GM19455 (cell line): ENCODE measurements at regions not wholly inside any gene's neighbourhood (a gene's known extent, or its start where the extent isn't known, plus 50 kb on each side); places are given as distances from the start of the nearest gene placed in this dataset.
"Not testable (repeated sequence)": the region's sequence is repeated elsewhere in the genome, so short reads cannot be mapped to it uniquely, and the experiment has no call there.

Experiments used
- ATAC-seq: cut with Tn5 transposase; IDR thresholded peaks from one replicate; pipeline ENCODE4 v1.9.1; 2021; ENCODE audit not compliant: unreplicated experiment

DNA sequence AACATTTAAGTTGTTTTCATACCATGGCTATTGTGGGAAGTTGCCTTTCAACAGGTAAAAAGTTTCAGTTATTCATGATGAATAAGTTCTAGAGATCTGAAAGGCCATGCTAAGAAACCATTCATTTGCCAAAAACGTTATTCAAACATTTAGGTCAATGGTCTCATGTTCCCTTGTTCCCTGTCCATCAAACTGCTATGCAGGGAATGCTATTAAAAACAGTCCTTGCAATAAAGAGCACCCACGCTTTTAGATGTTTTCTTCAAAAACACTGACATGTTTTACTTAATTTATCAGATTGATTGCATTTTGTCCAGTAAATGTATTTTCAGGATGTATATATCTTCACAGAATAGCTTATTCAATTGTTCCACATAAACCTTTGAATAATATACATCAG lies 573.2 kb upstream of the PCDH20 start:
- ATAC-seq, result no peak

DNA sequence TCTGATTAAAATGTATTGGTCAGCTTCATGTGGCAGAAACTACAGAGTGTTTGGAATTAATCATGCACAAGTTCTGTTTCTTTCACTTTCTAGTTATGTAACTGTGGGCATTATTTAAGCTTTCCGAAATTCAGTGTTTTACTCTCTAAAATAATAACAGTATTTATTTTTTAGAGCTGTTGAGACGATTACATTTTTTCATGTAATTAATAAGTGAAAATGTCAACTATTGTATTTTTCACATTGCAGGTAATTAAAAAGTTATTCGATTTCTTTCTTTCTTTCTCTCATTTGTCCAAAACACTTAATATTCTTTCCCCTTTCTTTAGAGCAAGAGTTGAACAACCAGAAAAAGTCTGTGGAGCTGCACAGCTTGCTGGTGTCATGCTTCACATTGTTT lies 559.4 kb upstream of the PCDH20 start:
- no peak for ATAC-seq

DNA sequence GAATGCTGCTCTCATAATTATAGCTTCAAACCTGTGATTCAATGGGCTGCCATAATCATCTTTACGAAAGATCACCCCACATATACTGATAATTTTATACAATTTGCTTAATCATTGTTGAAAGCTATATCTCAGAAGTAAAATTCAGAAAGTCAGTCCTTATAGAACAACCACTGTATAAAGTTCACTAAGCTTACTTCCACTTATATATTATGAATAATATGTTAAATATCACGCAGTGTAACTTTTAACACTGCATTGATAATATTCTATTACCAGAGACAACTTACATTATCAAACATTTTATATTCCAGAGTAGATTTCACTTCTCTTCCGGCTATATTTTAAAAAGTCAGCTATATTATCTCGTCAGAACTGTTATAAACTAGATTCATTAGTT lies 550.1 kb upstream of the PCDH20 start:
- no peak for ATAC-seq

DNA sequence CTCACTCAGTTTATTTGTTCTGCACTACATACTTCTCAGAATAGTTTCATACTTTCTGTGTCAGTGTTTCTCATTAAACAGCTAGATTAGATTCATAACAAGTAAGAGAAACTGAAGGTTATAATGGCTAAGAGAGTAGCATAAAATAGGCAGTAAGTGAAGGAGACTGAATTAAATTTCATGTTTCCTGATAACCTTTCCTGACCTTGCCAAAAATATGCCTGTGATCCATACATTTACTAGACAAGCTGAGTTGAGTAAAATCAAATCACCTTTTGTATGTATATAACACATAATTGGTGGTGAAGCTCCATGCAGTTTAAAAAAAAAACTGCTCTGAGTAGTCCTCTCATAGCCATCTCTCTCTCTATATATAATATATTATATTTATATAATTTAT lies 545.3 kb upstream of the PCDH20 start:
- ATAC-seq, result no peak

DNA sequence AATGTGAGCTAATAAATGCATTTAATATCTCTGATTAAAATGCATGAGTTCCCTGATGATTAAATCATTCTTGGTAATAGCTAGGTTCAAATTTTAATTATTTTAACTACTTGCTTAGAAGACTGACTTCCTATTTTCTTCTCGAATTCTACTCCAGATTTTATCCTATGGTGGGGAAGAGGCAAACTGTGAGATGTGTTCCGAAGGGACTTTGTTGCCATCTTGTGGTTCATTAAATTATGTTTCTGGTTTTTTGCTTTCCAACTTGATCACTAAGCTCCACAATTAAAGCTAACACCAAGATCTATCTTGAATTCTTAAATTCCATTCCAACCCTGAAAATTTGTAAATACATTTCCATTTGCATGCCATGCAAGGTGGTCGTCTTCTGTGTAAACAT lies 538.4 kb upstream of the PCDH20 start:
- ATAC-seq, result no peak

DNA sequence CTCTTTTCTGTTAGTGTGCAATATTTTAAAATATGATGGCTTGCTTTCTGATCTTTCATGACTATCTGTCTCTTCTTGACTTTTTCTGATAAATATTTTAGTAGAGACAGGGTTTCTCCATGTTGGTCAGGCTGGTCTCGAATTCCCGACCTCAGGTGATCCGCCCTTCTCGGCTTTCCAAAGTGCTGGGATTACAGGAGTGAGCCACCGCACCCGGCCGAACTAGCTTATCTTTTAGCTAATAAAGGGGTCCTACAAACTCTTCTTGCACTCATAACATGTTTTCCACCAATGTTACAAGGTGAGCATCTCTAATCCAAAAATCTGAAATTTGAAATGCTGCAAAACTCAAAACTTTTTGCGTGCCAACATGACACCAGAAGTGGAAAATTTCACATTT lies 535.2 kb upstream of the PCDH20 start:
- ATAC-seq, result no peak

DNA sequence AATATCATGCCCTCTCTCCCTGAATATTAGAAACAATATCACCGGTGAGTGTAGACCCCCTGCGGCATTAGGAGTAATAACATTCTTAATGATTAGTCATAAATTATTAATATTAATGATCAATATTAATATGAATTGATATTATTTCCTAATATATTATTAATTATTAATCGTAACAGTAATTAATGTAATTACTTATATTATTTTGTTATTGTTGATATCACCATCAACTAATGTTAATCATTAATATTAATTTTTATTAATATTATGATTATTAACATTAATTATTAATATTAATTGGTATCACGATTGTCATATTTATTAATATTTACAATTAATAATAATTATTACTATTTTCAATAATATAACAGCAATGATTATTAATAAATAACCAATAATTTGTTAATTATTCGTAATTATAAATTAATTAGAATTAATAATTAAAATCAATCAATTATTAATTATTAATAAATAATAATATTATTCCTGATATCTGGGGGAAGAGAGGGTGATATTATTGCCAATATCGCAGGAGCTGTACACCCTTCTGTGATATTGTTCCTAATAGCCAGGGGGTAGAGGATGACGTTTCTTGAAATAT lies 528.8 kb upstream of the PCDH20 start:
- ATAC-seq, result no peak

DNA sequence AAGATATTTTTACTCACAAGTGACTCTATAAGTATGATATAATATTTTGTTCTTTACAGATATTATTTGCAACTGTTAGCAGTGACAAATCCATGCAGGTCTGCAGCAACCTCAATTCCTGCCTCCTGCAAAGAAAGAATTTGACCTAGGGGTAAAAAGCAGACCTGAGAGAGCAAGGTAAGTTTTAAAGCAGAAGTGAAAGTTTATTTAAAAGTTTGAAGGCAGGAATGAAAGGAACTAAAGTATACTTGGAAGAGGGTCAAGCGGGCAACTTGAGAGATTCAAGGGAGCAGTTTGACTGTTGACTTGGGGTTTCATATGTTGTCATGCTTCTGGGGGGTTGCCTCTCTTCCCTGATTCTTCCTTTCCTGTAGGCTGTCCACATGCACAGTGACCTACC lies 520.1 kb upstream of the PCDH20 start:
- ATAC-seq, result no peak

DNA sequence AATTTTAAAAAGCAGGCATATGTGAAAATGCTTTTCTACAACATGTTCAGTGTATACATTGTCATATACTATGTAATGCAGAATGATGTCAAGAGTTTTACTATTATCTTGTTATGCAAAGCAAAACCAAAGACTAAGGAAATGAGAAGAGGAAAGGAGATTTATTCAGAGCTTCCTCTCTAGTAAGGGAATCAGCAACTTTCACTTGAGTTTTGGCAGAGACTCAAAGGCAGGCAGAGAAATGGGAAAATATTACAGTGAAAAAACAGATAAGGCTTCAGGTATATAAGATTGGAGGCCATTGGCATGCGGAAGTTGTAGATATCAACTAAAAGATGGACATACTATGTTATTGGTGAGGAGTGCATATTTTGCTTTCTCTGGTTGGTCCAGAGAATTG lies 512.0 kb upstream of the PCDH20 start:
- ATAC-seq, result no peak

DNA sequence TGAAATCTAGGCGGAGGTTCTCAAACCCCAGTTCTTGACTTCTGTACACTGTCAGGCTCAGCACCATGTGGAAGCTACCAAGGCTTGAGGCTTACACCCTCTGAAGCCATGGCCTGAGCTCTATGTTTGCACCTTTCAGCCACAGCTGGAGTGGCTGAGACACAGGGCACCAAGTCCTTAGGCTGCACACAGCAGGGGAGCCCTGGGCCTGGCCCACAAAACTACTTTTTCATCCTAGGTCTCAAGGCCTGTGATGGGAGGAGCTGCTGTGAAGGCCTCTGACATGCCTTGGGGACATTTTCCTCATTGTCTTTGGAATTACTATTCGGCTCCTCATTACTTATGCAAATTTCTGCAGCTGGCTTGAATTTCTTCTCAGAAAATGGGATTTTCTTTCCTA lies 503.2 kb upstream of the PCDH20 start:
- no peak for ATAC-seq

DNA sequence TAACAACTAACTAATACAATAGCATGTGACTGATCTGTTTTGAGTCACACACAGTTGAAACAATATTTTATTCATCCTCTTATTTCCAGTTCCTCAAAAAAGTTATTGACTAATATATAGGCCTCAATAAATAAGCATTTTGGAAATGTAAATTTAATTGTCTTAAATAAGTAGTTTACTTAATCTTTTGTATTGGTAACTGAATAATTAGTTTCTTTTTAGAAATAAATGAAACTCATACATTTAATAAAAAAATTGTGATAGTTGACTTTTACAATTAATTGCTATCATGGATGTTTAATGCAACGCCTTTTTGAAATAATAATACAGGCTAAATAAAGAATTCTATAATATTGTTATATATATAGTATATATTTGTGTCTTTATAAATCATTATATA lies 500.8 kb upstream of the PCDH20 start:
- ATAC-seq, result no peak

DNA sequence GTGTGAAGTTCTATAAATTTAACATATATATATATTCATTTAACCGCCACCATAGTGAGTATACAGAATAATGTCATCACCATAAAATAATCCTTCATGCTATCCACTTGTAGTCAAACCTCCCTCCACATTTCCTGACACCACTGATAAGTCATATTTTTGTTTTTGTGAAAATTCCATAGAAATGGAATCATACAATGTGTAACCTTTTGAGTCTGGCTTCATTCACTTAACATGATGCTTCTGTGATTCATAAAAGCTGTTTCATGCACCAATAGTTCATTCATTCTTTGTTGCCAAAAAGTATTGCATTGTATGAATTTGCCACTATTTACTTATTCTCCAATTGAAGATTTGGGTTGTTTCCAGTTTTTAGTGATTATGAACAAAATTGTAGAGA lies 497.5 kb upstream of the PCDH20 start:
- ATAC-seq, result no peak

DNA sequence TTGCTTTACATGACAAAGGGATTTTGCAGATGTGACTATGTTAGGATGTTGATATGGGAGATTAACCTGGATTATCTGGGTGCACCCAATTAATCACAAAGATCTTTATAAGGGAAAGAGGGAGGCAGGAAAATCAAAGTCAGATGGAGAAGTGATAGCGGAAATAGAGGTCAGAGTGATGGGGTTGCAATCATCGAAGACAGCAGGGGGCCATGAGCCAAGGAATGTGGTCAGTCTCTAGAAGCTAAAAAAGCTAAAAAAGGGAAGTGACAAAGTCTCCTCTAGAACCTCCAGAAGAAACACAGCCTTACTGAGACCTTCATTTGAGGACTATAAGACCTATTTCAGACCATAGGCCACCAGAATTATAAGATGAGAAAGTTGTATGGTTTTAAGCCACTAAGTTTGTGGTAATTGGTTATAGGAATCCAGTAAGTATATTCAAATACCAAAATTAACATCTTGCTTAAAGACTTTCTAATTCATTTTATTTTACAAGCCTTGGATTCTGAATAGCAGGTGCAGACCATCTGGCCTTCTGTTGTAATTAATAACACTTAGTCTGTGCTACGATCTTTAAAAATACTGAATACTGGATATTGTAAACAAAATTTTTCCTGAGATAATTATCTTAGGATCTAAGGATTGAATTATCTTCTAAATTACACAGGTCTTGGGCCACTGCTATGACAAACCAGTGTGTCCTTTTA lies 493.4 kb upstream of the PCDH20 start:
- no peak for ATAC-seq

DNA sequence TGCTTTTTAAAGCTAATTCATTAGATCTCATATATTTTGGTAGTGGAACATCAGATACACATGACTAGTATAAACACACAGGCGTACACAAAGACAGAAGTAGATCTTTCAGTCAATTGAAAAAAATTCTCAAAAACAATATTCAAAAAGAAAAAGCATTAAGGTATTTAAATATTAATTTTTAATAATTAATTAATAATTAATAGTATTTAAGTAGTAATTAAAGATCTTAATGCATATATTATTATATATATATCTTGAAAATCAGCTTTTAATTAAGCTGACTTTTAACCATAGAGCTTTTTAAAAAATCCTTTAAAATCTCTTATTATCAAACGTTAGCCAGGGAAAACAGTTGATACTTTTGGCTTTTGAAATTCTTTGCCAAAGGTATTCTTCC lies 489.4 kb upstream of the PCDH20 start:
- ATAC-seq, result no peak

DNA sequence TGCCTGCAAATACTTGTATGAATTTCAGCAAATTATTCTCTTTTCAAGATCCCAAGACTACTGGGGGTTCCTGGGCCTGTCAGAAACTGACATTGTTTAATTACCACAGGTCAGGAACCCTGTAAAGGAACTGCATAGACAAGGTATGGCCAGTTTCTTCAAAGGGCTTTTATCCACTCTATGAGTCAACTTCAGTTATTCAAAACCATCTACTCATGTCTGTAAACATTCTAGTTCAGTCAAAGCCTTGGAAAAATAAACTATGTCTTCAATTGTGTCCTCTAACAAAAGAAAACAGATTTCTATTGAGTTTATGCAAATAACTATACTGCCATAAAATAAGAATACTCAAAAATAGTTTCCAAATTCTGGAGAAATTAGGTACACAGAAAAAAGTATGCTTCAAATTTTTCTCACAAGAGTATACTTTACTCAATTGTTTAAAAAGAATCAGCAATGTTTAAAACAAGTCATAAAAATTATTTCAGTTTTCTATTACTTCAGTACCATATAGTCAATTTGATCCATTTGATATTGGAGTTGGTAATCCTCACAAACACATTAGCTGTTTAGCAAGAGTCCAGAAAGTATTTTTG lies 486.4 kb upstream of the PCDH20 start:
- no peak for ATAC-seq

DNA sequence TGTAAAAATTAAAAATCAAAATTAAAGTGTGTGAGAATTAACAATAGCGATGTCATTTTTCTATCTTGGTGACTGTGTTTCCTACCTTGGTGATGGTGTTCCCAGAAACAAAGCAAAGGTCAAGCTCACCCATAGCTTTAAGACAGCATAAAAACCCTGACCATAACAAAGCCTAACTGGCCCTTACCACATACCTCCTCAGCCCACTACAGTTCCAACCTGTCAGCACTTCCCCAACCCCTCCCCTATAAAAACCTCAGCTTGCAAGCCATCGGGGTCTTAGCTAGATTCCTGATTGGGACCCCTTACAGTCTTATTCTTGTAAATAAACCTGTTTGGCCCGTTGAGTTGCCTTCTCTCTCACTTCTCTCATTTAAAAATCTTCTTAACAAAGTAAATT lies 484.4 kb upstream of the PCDH20 start:
- no peak for ATAC-seq

DNA sequence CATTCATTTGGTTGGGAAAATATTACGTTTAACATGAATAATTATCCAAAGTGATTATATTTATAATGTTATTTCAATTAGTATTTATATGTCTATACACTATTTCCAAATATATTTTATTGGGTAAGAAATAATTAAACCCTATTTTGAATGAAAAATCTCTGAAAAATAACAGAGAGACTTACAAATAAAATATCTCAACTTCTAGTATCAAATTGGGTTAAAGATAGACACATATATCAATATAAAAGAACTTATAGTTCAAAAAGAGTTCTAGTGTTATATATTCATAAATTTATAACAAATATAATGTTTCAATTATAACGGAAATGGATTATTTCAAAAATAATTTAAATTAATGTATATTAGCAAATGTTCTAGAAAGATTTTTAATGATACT lies 482.6 kb upstream of the PCDH20 start:
- ATAC-seq, result no peak

DNA sequence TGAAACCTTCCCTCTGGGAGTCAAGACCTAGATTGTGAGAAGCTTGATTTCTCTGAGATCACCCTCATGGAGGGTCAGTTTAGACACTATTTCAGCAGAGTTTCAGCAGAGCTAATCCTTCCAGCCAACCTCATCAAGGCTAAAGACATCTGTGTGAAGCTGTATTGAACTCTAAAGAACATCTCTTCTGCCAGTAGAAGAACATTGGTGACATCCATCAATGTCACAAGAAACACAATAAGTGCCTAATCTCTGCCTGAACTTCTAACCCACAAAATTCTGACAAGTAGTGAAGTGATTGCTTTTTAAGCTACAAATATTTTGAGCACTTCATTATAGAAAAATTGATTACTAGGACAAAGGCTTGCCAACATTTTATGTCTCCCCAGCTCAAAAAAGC lies 475.8 kb upstream of the PCDH20 start:
- ATAC-seq, result no peak

DNA sequence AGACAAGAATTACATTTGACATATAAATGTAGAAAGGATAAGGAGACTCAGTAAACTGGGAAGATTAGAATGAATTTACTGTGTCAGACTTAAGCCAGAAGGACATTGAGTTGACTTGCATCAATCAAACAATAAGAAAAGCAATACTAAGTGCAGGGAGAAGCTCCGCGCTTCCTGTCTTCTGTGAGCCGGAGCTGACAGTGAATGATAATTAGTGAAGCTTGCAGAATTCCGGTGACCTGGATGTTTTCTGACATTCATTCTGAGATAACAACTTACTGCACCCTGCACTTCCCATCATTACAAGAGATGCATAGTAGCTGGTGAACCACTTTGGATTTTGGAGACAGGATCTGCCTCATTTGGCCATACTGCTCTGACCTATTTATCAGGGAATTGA lies 469.2 kb upstream of the PCDH20 start:
- ATAC-seq, result no peak

DNA sequence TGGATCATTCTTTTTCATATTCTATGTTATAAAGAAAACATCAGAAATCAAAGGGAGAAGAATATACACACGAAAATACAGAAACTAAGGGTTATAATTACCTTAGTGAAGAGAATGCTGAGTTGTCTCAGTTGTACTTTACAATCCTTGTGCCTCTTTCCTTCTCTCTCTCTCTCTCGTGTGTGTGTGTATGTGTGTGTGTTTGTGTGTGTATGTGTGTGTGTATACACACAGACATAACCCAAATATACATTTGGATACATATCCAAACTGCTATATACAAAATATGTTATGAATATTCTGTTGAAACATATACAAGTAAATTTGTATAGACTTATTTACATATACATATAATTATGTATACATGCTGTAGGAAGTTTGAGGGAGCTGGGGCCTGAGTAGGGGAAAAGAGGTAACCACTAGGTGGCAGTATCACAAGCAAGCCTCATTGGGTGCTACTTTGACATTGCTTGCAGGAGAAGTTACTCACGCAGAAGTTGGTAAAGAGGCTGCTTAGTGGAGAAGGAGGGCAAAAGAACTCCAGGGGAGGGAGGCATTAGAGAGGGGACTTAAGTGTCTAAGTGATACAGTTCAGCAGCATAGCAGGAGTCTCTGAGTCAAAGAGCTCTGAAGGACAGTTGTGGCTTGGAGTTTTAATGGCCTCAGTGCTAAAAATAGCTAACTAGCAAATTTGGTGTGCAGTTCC lies 465.1 kb upstream of the PCDH20 start:
- peak; percentile 71 for ATAC-seq

DNA sequence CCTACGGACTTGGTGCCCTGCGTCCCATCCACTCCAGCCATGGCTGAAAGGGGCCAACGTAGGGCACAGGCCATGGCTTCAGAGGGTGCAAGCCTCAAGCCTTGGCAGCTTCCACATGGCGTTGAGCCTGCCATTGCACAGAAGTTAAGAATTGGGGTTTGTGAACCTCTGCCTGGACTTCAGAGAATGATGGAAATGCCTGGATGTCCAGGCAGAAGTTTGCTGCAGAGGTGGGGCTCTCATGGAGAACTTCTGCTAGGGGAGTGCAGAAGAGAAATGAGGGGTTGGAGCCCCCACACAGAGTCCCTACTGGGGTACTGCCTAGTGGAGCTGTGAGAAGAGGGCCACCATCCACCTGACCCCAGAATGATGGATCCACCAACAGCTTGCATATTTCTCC lies 462.9 kb upstream of the PCDH20 start:
- ATAC-seq, result not testable (repeated sequence)

DNA sequence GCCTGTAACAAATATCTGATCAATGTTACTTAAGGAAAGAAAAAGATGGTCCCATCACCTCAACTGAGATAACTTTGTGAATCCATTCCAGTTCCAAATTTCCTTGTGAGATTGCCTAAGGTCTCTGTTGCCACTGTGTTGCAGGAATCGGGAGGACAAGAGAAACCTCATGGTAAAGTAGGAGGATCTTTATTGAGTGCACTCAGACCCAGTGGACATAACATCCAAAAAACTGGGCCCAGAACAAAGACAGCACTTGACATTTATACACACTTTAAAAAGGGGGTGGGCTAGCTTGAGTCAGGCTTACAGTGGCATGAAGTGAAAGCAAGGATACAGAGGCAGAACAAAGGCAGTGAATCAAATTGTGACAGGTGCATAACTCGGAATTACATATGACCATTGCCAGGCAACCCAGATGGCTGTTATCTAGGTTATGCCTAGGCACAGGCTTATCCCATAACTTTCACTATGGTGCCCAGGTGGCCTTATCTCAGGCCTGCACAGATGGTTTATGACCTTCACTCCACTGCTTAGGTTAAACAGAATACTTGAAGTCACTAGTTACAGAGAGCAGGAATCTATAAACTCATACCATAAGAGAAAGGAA lies 459.4 kb upstream of the PCDH20 start:
- ATAC-seq, result no peak
